LNCaP clone FGC (cell line): ENCODE measurements at regions not wholly inside any gene's neighbourhood (a gene's known extent, or its start where the extent isn't known, plus 50 kb on each side); places are given as distances from the start of the nearest gene placed in this dataset.

Experiments used
- DNase-seq: peaks from one replicate; pipeline ENCODE4 v3.0.0-alpha.2; 2011; ENCODE audit warnings: low read depth
- H3K4me3 ChIP-seq: 2 replicates; pipeline ENCODE4 v1.5.1; 2011; ENCODE audit warnings: mild to moderate bottlenecking, low read depth, low read length, control low read depth
- CTCF ChIP-seq: IDR thresholded peaks from 2 replicates; pipeline ENCODE4 v1.5.1; 2012; ENCODE audit warnings: mild to moderate bottlenecking; ENCODE audit not compliant: control insufficient read depth, insufficient read depth; ENCODE audit errors: extremely low read depth

- DNase-seq: no peak
- no peak for TF ChIP-seq CTCF
- H3K4me3 ChIP-seq: no peak overlapping the region
Measured at GRCh38 chr4:23441530-23442069, 448.2 kb downstream of the PPARGC1A start.

DNA sequence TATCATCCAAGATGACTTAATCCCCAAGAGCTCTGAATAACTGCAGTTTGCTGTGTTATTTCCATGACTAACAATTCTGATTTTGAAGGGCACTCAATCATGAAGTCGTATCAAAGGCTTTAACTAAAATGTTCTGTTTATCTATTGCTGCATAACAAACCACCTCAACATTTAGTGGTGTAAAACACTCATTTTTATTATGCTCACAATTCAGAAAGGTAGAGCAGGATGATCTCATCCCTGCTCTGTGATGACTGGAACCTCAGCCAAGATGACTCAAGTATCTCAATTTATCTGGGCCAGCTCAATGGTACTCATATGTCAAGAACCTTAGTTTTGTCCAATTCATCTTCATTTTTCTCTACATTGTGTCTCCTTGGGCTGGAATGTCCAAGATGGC is 451.1 kb downstream of the PPARGC1A start:
- no peak overlapping the region for H3K4me3 ChIP-seq
- no peak for DNase-seq

GRCh38 chr4:23429497-23429896 is 460.4 kb downstream of the PPARGC1A start:
- H3K4me3 ChIP-seq: no peak overlapping the region
- DNase-seq: no peak
- no peak for TF ChIP-seq CTCF

More for the DNA sequence above, 451.1 kb downstream of the PPARGC1A start:
- no peak for TF ChIP-seq CTCF

- no peak for DNase-seq
- no peak for TF ChIP-seq CTCF
- no peak overlapping the region for H3K4me3 ChIP-seq
Measured at GRCh38 chr4:23425570-23425969, 464.3 kb downstream of the PPARGC1A start.

- no peak for TF ChIP-seq CTCF
- H3K4me3 ChIP-seq: no peak overlapping the region
- DNase-seq: no peak
Measured at GRCh38 chr4:23423540-23423939, 466.3 kb downstream of the PPARGC1A start.

DNA sequence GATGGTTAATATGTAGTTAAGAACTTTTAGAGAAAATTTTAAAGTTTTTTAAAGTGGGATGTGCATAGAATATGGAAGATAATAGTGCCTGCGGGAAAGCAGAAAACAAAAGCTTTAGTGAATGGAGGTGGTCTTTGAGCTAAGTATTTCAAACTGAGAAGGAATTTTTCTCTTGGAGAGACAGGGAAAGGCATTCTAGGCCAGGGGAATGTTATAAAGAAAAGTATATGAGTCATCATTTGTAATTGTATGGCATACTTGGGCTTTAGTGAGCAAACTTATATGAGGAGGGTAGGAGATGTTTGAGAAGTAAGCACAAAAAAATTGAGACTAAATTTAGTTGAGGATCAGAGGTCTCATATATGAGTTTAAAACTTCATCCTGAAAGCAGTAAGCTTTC is 467.0 kb downstream of the PPARGC1A start:
- TF ChIP-seq CTCF: no peak
- no peak for DNase-seq
- H3K4me3 ChIP-seq: no peak overlapping the region

- DNase-seq: no peak
- H3K4me3 ChIP-seq: no peak overlapping the region
- no peak for TF ChIP-seq CTCF
Measured at GRCh38 chr4:23413631-23414030, 476.2 kb downstream of the PPARGC1A start.
